ENCODE measurements at regions not wholly inside any gene's neighbourhood (a gene's known extent, or its start where the extent isn't known, plus 50 kb on each side); places are given as distances from the start of the nearest gene placed in this dataset.

GRCh38 chr12:88958946-88959345 lies 378.7 kb upstream of the KITLG start:
- TF ChIP-seq CTCF (IDR thresholded peaks at IDR 0.05) (no peak), POLR2A (IDR thresholded peaks at IDR 0.05) (no peak)
- intact Hi-C loops (cut with DNase I; ENCODE audit: low total_unique reads) = no loop called here
- no peak overlapping the region for H3K4me3 ChIP-seq (ENCODE audit: low read depth, poor library complexity, severe bottlenecking)
- no peak for DNase-seq (ENCODE audit: low spot score in 2 of 2)

GRCh38 chr12:88958153-88958552 lies 377.9 kb upstream of the KITLG start:
- no peak for TF ChIP-seq CTCF (IDR thresholded peaks at IDR 0.05)
- no peak for TF ChIP-seq POLR2A (IDR thresholded peaks at IDR 0.05)
- intact Hi-C loops (cut with DNase I; ENCODE audit: low total_unique reads) = no loop called here

GRCh38 chr12:88957358-88957757 lies 377.1 kb upstream of the KITLG start:
- intact Hi-C loops (cut with DNase I; ENCODE audit: low total_unique reads) = no loop called here
- no peak for TF ChIP-seq CTCF (IDR thresholded peaks at IDR 0.05)
- no peak for TF ChIP-seq POLR2A (IDR thresholded peaks at IDR 0.05)
- H3K4me3 ChIP-seq (ENCODE audit: low read depth, poor library complexity, severe bottlenecking) = no peak overlapping the region
- DNase-seq (ENCODE audit: low spot score in 2 of 2) = no peak
- WGBS, 2 donors = 77 to 84% methylated on average over 3 of the region's 3 CpGs

More at GRCh38 chr12:88958153-88958552, 377.9 kb upstream of the KITLG start:
- no peak for DNase-seq (ENCODE audit: low spot score in 2 of 2)
- H3K4me3 ChIP-seq (ENCODE audit: low read depth, poor library complexity, severe bottlenecking) = no peak overlapping the region

GRCh38 chr12:88955531-88955930 lies 375.3 kb upstream of the KITLG start:
- 77 to 81% methylated on average over 5 of the region's 5 CpGs for WGBS, 2 donors
- H3K4me3 ChIP-seq (ENCODE audit: low read depth, poor library complexity, severe bottlenecking) = no peak overlapping the region
- intact Hi-C loops (cut with DNase I; ENCODE audit: low total_unique reads) = no loop called here
- DNase-seq (ENCODE audit: low spot score in 2 of 2) = no peak
- TF ChIP-seq POLR2A (IDR thresholded peaks at IDR 0.05) = no peak
- no peak for TF ChIP-seq CTCF (IDR thresholded peaks at IDR 0.05)

GRCh38 chr12:88953029-88953586 lies 372.8 kb upstream of the KITLG start:
- DNase-seq (ENCODE audit: low spot score in 2 of 2) = no peak
- H3K4me3 ChIP-seq (ENCODE audit: low read depth, poor library complexity, severe bottlenecking) = no peak overlapping the region
- TF ChIP-seq CTCF (IDR thresholded peaks at IDR 0.05) = no peak
- TF ChIP-seq POLR2A (IDR thresholded peaks at IDR 0.05) = no peak
- 85 to 90% methylated on average over 9 of the region's 9 CpGs for WGBS, 2 donors
- intact Hi-C loops (cut with DNase I; ENCODE audit: low total_unique reads) = no loop called here

GRCh38 chr12:88952562-88952942 lies 372.3 kb upstream of the KITLG start:
- intact Hi-C loops (cut with DNase I; ENCODE audit: low total_unique reads) = no loop called here
- H3K4me3 ChIP-seq (ENCODE audit: low read depth, poor library complexity, severe bottlenecking) = no peak overlapping the region
- TF ChIP-seq POLR2A (IDR thresholded peaks at IDR 0.05) = no peak
- TF ChIP-seq CTCF (IDR thresholded peaks at IDR 0.05) = no peak
- WGBS, 2 donors = 92% methylated on average over 1 of the region's 1 CpG
- DNase-seq (ENCODE audit: low spot score in 2 of 2) = no peak

Data from lower leg skin (tissue), 4 donors.